OCI-LY7 (cell line): ENCODE measurements at regions not wholly inside any gene's neighbourhood (a gene's known extent, or its start where the extent isn't known, plus 50 kb on each side); places are given as distances from the start of the nearest gene placed in this dataset.

ENCODE experiments used
- EZH2phosphoT487 ChIP-seq: fragments of 200-600 bp; sonication (generic); IDR thresholded peaks from 2 replicates; pipeline ENCODE4 v1.6.1; 2018; ENCODE audit warnings: low read depth, borderline replicate concordance, mild to moderate bottlenecking, mixed run types, antibody characterized with exemption, low read length, moderate library complexity, mixed read lengths
- TF ChIP-seq, protein P1 (sequence below): fragments of 200-600 bp; sonication (generic); conservative IDR thresholded peaks from 2 replicates; pipeline ENCODE4 v1.5.1; 2014; ENCODE audit warnings: mild to moderate bottlenecking, antibody characterized with exemption, low read length, moderate library complexity, mixed read lengths

DNA sequence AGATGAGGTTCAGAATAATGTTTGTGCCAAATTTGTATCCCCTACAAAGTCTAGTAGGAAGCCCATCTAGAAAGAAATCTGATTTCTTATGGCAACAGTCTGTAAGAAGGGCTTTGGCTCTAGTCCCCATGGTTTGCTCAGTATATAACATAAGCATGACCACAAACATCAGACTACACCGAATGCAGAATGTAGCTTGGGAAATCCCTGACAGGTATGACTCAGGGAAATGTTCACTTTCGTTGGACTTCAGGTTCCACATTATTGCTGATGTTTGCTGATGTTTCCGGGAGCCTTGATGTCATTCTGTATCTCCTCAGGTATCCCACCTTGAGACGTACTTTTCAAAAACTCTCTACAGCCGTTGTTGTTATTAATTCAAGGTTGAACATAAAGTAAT lies 304.4 kb upstream of the TGFBR2 start:
- TF ChIP-seq, protein P1, sequence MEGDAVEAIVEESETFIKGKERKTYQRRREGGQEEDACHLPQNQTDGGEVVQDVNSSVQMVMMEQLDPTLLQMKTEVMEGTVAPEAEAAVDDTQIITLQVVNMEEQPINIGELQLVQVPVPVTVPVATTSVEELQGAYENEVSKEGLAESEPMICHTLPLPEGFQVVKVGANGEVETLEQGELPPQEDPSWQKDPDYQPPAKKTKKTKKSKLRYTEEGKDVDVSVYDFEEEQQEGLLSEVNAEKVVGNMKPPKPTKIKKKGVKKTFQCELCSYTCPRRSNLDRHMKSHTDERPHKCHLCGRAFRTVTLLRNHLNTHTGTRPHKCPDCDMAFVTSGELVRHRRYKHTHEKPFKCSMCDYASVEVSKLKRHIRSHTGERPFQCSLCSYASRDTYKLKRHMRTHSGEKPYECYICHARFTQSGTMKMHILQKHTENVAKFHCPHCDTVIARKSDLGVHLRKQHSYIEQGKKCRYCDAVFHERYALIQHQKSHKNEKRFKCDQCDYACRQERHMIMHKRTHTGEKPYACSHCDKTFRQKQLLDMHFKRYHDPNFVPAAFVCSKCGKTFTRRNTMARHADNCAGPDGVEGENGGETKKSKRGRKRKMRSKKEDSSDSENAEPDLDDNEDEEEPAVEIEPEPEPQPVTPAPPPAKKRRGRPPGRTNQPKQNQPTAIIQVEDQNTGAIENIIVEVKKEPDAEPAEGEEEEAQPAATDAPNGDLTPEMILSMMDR, result no peak
- TF ChIP-seq EZH2phosphoT487, result no peak
